Smooth muscle cell of the brain vasculature (primary cell): ENCODE measurements at regions not wholly inside any gene's neighbourhood (a gene's known extent, or its start where the extent isn't known, plus 50 kb on each side); places are given as distances from the start of the nearest gene placed in this dataset.
A peak's percentile ranks its signal among the peaks of the same experiment; 100 is the strongest.
"Not testable (repeated sequence)": the region's sequence is repeated elsewhere in the genome, so short reads cannot be mapped to it uniquely, and the experiment has no call there.

Experiments used
- DNase-seq: peaks from one replicate; pipeline ENCODE4 v3.0.0-alpha.2; 2012; ENCODE audit warnings: low read depth, low spot score

DNA sequence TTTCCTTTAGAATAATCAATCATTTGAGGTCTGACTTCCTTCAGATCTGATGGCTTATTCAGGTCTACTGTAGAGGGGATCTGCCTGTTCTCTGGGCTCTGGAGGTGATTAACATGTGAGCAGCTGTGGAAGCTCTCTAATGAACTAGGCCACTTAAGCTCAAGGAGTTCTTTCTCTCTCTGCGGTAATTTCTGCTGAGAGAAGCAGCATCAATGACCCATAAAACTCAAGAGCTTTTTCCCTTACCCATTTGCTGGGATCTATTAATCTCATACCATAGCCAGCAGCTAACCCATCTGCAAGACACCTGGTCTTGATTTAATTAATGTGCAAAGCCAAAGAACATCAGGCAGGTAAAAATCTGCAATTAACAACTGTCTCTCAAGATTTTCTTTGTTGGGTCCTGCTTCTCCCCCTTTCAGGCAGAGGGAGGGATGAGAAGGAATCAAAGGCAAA, 73.2 kb upstream of the DLG1 start:
- DNase-seq = no peak

DNA sequence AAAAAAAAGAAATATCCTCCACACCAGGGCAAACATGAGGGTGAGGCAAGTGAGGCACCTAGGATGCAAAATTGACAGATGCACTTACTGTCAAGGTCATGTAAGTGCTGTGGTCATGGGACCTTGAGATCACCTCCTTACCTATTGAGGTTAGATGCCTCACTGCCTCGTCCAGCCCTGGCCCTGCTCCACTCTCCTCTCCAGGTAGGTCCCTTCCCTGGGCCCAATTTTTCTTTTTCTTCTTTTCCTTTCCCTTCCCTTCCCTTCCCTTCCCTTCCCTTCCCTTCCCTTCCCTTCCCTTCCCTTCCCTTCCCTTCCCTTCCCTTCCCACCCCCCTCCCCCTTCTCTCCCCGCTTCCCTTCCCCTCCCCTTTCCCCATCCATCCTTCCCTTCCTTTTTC, 71.1 kb upstream of the DLG1 start:
- DNase-seq = no peak

DNA sequence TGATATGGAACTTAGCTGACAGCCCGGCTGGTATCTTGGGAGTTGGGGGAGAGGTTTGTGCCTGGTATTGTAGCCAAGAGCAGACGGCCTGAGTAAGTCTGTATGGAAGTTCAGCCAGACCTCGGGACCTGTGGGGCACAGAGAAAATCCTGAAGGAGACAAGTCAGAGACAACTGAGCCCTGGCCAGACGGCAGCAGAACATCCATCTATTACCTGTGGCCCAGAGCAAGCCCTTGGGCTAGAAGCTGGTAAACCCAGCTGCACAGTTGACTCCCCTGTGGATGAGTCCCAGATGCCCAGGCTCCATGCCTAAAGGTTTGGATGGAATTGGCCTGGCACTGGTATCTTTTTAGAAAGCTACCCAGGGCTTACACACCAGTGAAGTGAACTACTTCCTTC, 70.4 kb upstream of the DLG1 start:
- DNase-seq = no peak

DNA sequence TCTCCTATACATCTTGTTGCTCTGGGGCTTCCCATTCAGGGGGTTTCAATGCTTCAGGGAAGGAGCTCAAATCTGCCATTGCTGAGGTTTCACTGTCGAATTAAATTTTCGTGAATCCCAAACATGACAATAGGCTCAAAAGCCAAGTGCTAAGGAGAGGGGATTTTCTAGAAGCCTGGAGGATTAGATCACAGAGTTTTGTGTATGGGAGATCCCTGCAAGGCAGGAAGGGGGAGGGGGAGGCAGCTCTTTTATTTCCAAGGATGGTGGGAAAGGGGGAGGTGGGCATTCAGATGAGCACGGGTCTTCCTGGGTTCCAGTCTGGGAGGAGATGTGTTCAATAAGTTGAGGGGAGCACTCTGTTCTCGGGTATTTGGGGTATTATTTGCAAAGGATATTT, 69.9 kb upstream of the DLG1 start:
- no peak for DNase-seq

DNA sequence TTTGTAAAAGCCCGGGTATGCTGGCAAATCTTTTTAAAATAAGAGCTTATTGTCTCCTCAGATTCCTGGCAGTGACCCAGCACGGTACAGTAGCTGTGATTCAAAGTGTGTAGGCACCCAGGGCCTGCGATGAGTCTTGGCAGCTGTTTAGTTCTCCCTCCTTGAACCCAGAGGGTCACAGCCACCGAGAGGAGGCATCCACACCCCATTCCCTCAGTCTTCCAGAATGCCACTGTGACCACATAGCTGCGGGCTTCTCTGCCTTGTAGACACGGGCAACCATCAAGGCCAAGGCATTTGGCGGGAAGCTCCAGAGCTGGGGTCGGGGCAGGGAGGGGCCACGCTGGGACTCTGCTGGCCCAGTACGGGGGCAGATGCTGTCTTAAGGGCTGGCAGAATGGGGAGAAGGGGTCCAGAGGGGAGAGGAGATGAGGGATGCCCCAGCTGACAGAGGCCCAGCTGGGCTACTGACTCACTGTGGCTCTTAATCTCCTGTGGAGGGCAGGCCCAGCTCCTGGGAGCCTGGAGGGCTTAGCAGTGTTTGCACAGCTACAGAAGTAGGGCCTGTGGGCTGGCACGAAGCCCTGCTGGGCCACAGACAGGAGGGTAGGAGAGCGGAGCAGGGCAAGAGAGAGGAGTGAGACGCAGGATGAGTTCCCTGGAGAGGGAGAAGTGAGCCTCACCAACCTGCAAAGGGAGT, 68.8 kb upstream of the DLG1 start:
- DNase-seq = peak; percentile 31

DNA sequence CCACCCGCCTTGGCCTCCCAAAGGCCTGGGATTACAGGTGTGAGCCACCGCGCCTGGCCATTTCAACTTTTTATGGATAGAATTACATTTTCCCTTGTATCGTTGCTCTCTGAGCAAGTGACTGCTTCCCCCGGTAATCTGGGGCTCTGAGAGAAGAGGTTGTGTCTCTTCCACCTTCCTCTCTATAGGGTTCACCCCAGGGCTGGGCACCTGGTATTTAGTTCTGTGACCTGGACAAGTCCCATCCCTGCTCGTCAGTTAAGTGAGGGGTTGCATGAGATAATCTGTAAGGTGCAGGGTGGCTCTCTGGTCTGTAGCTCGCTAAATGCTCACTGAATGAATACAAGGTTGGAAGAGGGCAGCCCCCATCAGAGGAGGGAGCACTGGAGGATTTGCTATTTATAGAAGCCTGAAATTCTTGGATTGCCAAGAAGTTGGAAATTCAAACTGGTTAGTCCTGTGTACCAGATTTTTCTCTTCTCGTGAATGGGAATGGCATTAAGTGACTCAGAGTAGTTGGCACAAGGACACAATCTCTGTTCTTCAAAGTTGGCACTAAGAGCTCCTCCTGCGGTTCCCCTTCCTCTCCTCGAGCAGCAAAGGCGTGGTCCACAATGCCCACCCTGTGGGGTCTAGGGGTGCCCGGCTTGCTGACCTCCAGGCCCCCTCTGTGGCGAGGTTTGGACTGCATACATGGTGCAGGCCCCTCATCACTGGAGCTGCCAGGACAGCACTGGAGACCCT, 68.1 kb upstream of the DLG1 start:
- DNase-seq = no peak

DNA sequence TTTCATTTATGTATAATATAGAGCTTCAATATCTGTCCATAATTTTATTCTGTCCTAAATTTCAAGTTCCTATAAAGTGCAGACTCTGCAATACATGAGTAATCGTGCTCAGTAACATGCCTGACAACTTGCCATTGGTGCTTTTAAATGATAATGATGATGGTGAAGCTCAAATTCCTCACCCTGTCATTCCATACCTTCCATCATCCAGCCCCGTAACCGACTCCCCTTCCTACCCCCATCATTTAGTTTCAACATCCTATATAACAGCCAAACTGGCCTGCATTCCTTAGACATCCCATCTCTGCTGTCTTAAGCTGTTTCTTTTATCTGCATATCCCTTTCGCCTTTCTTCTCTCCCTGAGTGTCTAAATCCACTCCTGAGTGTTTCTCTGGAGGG, 67.2 kb upstream of the DLG1 start:
- no peak for DNase-seq

DNA sequence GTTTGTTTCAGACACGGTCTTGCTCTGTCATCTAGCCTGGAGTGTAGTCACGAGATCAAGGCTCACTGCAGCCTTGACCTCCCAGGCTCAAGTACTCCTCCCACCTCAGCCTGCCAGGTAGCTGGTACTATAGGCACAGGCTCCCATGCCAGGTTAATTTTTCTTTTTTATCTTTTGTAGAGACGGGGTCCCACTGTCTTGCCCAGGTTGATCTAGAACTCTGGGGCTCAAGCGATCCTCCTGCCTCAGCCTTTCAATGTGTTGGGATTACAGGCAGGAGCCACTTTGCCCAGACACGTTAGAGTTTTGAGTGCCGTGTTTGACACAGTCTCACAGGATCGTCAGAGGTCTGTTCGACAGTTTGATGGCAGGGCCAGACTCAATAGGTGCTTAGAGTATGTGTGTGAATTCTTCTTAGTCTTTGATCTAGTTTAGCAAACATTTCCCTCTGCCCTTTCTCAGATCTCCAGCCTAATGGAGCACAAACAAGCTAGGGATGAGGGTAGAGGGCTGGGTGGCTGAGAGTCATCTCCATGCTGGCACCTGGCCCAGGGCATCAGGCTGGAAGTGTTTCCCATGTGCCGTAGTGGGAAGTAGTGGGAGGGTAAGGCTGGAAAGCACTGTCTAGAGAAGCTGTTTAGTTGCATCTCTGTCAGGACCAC, 66.1 kb upstream of the DLG1 start:
- DNase-seq = no peak

DNA sequence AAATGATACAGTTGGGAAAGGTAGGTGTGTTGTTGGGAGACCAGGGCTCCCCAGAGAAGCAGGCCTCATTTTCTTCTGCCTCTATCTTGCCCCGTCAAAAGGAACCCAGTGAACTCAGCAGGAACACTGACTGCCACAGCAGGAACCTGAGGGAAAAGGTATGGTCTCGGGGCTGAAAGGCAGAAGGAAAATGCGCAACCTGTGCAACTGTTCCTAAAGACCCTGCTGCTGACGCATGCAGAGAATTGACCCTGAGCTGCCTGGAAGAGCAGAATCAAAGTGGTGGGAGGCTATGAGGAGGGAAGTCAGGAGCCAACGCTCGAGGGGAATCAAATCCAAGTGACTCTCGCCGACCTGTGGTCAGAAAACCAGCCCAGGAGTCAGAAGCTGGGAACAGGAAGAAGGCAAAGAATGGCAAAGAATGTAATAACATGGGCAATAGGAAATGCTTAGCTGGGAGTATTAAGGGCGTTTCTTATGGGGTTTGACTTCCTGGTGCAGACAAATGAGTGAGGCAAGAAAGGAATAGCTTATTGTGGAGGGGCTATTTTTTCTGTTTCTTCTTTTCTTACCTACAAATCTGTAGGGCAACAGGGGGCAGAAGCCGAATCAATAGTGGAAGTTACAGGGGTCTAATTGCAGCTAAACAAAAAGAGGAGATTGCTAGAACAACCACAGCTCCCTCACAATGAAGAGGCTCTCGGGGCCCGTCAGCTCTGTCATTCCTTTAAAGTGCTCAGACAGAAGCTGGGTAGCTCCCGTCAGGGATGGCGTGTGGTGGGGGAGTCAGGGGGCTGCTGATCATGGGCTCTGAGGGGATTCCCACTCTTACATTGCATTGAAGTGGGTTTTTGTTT, 65.4 kb upstream of the DLG1 start:
- no peak for DNase-seq

DNA sequence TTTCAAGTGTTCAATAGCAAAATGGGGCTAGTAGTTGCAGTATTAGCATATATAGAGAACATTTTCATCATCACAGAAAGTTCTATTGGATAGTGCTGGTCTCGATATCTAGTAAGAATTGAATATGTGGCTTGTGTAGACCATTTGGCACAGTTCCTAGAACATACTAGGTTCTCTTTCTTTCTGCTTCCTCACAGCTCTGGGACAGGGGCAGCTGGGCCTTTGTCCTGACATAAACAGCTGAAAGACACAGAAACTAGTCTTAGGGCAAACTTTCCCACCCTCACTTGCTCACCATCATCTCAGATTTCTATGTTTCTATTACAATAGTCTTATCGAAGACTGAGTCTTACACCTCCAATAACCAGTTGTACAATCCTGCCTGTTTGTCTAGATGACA, 63.7 kb upstream of the DLG1 start:
- DNase-seq = no peak

DNA sequence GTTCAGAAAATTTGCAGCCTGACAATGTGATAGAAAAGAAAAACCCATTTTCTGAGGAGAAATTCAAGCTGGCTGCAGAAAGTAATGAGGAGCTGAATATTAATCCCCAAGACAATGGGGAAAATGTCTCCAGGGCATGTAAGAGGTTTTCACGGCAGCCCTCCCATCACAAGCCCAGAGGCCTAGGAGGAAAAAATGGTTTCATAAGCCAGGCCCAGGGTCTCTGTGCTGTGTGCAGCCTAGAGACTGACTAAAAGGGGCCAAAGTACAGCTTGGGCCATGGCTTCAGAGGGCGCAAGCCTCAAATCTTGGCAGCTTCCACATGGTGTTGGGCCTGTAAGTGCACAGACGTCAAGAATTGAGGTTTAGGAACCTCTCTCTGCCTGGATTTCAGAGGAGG, 61.7 kb upstream of the DLG1 start:
- DNase-seq = not testable (repeated sequence)

DNA sequence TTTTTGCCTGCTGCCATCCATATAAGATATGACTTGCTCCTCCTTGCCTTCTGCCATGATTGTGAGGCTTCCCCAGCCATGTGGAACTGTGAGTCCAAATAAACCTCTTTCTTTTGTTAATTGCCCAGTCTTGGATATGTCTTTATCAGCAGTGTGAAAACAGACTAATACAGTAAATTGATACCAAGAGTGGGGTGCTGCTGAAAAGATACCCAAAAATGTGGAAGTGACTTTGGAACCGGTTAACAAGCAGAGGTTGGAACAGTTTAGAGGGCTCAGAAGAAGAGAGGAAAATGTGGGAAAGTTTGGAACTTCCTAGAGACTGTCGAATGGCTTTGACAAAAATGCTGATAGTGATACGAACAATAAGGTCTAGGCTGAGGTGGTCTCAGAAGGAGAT, 61.1 kb upstream of the DLG1 start:
- not testable (repeated sequence) for DNase-seq

DNA sequence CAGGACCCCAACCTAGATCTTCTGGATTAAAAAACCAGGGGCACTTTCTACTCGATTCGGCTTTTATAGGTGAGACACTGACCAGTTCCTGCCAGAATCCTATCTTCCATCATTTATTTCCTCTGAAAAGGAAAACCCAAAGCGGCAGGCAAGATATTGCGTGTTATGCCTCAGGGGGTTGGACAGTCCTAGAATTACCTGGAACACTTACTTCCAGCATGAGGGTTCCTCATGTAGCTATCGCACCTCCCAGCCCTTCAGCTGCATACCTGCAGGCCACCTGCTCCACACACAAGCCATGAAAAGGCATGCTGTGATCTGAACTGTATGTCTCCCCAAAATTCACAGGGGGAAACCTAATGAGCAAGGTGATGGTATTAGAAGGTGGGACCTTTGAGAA, 58.3 kb upstream of the DLG1 start:
- no peak for DNase-seq

DNA sequence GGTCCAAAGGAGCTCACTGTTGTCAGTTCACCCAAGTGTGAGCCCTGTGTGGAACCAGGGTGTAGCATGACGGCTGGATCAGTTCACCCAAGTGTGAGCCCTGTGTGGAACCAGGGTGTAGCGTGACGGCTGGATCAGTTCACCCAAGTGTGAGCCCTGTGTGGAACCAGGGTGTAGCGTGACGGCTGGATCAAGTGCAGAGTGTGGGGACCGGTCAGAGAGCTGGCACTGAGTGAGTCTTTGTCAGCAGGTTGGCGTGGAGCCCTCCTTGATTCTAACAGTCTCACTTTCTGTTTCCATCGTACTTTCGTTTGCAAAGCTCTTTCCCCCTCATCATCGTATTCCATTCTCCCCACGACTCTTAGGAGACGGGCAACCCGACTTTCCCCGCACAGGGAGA, 57.9 kb upstream of the DLG1 start:
- DNase-seq = no peak

DNA sequence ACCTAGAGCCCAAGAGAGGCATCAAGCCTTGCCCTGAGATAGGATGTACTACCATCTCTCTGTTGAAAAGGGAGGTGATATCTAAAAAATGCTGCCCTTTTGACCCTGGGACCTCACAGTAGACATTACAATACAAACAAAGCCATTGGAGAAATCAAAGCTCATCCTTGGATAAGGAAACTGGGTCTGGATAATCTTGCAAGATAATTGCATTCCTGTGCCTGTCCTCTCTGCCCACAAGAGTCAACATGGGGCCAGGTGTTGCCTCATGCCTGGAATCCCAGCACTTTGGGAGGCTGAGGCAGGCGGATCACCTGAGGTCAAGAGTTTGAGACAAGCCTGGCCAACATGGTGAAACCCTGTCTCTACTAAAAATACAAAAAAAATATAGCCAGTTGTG, 57.3 kb upstream of the DLG1 start:
- DNase-seq = no peak

DNA sequence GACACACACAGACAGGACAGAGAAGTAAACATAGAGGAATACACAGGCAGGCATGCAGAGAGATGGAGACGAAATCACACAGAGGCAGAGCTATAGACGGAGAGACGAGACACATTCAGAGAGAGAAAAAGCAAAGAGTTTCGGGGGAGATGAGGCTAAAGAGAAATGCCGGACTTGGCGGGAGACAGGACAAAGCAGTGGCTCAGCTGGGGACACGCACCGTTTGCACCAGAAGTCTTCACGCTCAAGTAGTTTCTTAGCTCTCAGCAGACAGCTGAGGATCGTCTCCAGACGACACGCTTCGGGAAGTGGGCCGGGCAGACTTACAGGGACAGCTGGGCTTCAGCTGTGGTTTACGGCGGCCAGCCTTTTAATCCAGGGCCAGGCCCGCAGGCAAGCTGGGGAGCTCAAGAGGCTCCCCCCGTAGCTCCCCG, 56.2 kb upstream of the DLG1 start:
- peak; percentile 29 for DNase-seq

DNA sequence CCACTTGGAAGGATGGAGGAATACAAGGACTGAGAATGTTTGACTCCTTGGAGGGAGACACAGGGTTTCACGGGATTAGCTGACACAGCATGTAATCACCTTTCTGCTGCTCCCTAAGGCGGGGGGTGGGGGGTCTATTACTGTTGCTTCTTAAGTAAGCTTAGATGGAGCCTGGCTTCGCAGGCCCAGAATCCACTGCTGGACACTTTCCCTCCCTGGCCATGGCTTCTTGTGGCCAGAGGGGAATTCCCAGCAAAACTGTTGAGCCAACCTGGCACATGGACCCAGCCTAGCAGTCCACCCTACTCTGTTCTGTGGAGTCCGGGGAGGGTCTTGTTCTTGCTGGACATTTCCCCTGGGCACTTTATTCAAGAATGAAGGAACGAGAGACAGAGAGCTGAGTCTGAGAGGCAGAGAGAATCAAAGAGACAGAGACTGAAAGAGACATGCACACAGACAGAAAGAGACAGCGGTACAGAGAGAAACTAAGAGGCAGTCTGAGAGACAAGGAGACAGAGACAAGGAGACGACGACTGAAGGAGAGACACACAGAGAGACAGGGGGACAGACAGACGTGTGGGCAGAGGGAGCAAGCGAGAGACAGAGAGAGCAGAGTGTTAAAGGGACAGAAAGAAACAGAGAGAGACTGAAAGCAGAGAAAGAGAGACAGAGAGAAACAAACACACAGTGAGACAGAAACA, 55.6 kb upstream of the DLG1 start:
- no peak for DNase-seq

DNA sequence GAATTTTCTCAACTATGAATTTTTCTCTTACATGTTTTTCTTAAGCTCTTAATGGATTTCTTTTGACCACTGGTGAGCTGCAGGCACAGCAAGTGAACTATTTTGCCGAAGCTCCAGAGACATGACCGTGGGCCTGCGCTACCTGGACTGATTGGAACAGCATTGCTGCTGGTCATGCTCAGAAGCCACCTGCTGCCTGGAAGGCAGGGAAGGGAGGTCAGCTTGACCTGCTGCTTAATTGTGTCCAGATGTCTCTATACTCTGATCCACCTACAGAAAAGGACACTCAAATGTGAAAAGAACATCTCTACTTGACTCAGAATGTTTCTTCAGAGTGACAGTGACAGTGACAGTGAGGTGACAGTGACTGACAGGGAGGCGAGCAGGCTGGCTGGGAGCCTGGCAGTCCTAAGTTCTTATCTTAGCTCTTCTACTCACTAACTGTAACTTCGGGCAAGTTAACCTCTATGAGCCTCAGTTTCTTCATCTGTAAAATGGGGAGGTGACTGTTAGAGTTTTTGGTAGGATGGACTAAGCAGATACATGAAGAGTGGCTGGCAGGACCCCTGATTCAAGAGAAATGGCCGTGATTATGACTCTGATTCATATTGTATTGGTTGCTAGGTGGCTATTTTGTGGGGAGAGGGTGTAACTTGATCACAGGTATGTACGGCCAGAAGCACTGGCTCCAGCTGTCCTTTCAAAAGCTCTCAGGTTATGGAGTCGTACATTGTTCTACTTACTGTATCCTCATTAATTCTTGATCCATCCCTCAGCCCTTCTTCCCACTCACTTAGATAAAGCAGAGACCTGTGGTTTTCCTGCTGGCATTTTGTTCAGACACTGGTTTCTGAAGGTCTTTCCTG, 54.8 kb upstream of the DLG1 start:
- no peak for DNase-seq

DNA sequence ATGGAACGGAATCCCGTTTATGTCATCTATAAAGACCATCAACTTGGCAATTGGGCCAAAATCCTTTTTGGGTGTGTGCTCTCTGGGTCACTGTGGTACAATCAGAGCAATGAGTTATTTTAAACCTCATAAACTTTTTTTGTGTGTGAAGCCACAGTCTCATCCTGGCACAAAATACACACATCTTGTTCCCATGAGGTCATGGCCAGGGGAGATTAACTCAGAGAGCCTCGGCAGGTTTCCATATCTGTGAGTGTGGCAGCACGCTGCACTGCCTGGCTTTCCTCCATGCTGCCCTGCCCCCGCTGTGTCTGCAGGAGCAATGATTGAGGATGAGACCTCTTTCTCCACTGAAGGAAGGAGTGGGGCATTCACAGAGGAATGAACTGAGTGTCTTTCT, 54.0 kb upstream of the DLG1 start:
- no peak for DNase-seq

DNA sequence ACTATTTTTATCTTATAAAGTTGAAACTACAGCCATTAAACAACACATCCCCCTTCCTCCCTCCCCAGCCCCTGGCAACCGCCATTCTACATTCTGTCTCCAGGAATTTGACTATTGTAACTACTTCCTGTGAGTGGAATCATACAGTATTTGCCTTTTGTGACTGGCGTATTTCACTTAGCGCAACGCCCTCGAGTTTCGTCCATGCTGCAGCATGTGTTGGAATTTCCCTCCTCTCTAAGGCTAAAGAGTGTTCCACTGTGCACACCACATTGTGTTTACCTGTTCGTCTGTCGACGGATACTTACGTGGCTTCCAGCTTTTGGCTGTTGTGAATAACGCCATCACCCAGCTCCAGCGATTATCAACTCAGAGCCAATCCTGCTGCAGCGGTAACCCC, 52.0 kb upstream of the DLG1 start:
- DNase-seq = no peak
